HG02938 (cell line): ENCODE measurements at regions not wholly inside any gene's neighbourhood (a gene's known extent, or its start where the extent isn't known, plus 50 kb on each side); places are given as distances from the start of the nearest gene placed in this dataset.
A peak's percentile ranks its signal among the peaks of the same experiment; 100 is the strongest.
"Not testable (repeated sequence)": the region's sequence is repeated elsewhere in the genome, so short reads cannot be mapped to it uniquely, and the experiment has no call there.

ENCODE experiments used
- ATAC-seq: cut with Tn5 transposase; IDR thresholded peaks from one replicate; pipeline ENCODE4 v1.9.1; 2021; ENCODE audit warnings: mild to moderate bottlenecking, moderate library complexity; ENCODE audit not compliant: unreplicated experiment

DNA sequence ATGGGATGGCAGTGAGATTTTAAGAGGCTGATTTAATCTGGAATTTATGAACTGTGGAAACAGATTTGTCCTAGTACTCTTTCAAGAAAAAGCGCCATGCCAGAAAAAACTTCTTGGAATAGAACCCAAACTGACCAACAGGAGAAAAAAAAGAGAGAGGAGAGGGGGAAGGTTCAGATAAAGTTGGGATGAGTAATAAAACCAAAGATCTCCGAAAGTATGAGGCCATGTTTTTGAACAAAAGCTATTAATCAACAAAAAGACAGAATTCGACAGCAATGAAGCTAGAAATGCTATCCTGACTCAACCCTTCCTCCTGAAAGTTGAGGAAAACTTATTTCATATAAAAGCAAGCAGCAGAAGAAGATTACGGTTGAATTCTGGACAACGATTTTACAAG lies 135.5 kb downstream of the CEMIP2 start:
- no peak for ATAC-seq

DNA sequence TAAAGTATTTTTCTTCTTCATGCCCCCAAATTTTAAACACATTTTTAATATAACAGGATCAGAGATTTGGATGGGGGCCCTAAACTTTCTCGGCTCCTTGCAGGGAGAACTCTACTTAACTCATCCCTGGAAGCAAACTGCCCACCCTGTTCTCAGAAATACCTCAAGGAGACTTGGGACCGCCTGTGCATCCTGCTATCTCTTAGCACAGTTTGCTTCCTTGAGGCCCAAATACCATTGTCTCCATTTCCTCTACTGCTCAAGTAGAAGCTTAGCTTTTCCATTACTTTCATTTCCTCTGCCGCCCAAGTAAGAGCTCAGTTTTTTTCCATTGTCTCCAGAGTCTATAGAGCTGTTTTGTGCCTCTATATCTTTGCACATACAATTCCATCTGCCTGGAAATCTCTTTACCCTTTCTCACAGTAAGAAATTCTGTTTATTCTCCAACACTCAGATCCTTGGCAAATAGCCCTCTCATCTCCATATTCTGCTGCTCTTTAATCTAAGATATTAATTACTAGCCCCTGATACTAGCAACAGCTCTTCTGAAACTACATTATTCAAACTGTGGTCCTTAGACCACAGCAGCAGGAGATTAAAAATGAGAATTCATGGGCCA lies 137.8 kb downstream of the CEMIP2 start:
- ATAC-seq, result no peak

DNA sequence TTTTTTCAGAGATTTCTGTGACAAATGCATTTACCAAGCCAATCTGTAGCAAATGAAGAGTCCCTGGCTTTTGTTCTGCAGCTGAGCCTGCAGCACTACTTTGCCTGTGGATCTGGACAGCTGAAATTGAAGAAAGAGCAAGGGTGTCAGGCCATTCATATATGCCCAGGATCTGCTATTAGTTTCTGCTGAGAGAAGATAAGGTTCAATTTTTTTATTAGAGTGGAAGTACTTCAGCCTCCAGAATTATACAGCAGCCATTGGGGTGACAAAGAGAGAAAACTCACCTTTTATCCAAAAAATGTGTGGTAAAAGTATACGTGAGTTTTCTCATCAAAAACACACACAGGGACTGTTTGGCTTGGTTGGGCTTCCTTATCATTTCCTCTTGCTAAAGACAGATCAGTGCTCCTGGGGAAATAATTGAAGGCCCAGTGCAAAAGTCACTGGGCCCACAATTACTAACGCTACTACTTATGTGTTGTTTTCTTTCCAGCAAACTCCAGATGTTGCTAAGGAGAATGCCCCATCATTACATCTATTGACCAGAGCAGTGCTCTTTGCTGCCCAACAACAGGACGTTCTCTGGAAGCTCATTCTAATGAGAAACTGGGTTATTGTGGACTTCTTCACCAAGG lies 138.6 kb downstream of the CEMIP2 start:
- no peak for ATAC-seq

DNA sequence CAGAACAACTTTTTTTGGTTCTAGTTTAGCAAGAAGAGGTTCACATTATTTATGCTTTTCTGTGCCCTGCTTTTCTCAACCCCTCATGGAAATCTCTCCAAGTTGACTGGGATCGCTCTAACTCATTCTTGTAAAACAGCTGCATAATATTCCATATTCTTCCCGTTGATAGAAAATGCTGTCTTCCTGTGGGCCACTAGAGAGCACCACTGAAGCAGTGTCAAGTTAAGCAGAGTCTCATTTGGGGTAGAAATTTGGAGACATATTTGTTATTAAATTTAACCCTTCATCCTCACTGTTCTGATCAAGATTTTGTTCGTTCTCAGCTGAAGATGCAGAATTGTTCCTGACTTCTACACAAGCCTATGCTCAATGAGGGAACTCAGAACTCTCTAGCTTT lies 140.1 kb downstream of the CEMIP2 start:
- no peak for ATAC-seq

DNA sequence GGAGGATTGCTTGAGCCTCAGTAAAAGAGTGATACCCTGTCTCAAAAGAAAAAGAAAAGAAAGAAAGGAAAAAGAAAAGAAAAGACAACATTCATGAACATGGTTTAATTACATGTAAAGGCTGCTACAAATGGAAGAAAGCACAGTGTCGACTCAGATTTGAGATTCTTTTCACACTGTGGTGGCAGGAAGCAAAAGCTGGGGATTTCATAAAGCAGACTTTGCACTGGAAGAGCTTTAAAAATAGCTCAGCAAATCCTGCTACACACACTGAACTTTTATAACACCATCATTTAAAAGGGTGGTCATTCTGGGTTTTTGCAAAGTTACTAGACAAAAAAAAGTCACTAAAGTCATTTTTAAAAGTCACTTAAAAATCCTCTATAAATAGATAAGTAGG lies 140.8 kb downstream of the CEMIP2 start:
- no peak for ATAC-seq

DNA sequence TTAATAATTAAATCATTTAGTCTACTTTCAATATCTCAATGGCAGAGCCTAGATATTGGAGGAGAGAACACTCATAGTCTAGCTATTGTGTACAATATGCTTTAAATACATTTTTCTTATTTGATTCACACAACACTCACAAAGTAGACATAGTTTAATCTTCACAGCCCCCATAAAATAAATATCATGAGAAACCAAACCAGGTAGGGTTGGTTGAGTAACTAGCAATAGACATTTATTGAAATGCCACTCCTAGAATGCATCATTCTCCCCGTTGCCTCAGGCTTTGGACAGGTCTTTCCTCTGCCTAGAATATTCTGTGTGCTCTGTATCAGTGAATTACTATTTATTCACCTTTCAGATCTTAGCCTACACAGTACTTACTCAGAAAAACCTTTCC lies 141.9 kb downstream of the CEMIP2 start:
- ATAC-seq, result no peak

DNA sequence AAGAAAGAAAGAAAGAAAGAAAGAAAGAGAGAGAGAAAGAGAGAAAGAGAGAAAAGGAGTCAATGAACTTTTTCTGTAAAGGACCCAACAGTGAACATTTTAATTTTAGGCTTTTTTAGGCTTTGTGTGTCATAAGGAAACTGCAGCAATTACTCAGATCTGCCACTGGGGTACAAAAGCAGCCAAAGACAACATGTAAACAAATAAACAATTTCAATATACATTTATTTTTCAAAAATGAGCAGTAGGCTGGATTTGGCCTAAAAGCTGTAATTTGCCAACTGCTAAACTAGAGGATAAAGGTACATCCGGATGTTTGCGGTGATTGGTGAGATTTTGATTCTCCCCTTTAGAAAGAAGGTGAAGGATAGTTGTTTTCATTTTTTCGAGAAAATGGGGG lies 143.6 kb downstream of the CEMIP2 start:
- ATAC-seq, result no peak

DNA sequence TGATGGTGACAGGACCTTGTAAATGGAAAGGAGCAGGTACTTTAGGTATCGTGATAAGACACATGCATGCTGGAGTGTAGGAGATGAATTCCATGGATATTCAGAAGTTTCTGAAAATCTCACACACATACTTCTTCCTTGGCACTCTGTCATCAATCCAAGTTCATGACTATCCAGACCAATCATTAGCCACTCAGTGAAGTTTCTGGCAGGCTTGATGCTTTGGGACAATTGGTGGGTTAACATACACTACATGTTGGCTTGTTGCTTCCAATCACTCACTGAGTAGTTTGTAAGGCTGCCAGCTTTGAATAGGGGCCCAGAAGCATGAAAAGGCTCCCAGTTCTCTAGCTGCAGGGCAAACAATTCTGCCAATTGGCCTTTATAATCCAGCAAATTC lies 147.6 kb downstream of the CEMIP2 start:
- no peak for ATAC-seq

DNA sequence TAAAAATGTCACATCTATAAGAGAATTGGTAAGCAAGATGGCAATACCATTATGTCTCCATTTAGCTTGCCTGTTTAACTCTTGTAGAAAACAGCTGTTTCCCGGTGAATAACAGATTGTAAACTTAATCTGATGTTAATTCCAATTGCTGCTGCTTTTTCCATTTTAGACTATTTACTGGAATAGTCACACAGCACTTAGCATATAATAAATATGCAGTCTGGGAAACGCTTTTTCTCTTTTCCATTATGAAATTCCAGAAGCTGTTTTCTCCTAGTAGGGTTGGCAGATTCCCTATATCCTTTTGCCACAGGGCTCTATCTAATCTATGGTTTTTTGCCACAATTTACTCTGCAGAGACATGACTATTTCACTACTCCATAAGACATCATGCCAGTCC lies 148.0 kb downstream of the CEMIP2 start:
- ATAC-seq, result no peak

DNA sequence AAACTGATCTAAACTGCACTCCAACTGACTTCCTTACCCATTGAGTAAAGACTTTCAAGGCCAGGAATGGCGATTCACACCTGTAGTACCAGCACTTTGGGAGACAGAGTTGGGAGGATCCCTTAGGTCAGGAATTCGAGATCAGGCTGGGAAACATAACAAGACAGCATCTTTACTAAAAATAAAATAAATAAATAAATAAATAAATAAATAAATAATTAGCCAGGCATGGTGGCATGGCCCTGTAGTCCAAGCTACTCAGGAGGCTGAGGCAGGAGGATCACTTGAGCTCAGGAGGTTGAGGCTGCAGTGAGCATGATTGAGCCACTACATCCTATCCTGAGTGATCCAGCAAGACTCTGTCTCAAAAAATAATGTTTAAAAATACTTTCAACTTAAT lies 148.4 kb downstream of the CEMIP2 start:
- no peak for ATAC-seq

DNA sequence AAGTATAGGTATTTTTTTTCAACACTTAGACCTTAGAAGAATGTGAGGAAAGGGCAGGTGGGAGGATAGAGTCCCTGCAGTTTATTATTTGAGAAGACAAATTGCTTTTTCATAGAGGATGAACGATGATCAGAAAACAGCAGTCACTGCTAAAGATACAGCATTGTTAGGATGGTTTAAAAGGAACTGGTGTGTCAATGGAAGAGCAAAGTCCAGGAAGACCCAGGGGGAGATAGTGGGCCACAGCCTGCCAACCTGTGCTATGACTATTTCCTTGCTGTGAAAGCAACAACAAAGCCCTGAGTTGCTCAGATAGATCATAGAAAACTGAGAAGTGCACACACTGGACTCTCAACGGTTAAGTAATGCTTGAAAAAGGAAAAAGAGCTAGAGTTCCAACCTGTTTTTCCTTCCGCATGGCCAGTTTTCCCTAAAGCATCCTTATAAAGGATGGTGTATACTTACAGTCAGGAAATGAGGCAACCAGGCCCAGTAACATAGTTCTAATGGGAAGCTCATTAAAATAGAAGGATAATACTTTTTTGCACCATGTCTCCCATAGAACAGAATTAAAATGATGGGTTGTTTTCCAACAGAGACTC lies 153.8 kb downstream of the CEMIP2 start:
- ATAC-seq, result no peak

DNA sequence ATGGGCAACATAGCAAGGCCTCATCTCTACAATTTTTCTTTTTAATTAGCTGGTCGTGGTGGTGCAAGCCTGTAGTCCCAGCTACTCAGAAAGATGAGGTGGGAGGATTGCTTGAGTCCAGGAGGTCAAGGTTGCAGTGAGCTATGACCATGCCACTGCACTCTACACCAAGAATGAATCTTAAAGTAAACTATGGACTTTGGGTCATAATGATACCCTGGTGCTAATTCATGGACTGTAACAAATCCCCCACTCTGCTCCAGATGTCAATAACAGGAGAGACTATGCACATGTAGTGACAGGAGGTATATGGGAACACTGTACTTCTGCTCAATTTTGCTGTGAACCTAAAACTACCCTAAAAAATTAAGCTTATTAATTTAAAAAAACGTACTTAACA lies 155.4 kb downstream of the CEMIP2 start:
- no peak for ATAC-seq

DNA sequence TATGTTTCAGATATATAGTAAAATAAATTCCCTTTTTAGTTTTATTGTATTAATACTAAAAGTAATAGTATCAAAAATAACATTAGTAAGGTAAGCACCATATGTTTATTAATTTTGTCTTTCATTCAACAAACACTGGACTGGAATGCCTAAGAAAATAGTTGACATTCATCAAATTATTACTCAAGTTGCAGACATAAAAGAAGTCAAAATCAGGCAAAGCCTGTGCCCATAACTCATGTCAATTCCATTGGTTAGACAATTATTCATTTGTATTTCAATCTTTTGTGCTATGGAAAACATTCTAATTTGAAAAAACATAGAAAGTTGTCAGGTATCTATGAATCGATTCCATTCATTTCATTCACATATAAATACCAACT lies 158.9 kb downstream of the CEMIP2 start:
- ATAC-seq, result no peak

DNA sequence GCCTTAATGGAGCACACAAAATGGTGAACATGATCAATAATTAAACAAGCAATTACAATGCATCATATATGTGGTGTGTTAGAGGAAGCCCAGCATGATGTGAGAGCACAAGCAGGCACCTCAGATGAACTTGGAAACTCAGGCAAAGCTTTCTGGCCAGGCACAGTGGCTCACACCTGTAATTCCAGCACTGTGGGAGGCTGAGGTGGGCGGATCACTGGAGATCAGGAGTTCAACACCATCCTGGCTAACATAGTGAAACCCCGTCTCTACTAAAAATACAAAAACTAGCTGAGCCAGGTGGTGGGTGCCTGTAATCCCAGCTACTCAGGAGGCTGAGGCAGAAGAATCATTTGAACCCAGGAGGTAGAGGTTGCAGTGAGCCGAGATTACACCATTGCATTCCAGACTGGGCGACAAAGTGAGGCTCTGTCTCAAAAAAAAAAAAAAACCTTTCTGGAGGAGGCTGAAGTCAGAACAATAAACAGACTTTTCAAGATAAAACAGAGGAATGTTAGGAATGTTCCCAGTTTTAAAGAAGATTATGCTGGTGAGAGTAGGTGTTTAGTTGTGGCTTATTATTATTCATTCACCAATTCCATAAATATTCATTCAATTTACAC lies 159.4 kb downstream of the CEMIP2 start:
- no peak for ATAC-seq

DNA sequence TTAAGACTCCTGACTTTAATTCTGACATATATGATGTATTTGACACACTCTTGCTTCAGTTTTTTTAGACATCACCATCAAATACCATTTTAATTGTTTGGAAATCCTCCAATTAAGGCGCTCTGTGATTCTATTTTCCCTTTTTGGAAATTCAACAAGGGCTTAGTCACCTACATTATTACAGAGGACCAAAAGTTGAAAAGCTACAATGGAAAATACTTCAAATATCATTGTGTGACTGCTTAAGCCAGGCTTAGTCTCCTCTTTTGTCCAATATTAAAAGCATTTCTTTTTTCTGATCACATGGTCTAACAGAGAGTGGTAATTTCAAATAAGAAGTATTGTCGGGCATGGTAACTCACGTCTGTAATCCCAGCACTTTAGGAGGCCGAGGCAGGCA lies 160.3 kb downstream of the CEMIP2 start:
- no peak for ATAC-seq

DNA sequence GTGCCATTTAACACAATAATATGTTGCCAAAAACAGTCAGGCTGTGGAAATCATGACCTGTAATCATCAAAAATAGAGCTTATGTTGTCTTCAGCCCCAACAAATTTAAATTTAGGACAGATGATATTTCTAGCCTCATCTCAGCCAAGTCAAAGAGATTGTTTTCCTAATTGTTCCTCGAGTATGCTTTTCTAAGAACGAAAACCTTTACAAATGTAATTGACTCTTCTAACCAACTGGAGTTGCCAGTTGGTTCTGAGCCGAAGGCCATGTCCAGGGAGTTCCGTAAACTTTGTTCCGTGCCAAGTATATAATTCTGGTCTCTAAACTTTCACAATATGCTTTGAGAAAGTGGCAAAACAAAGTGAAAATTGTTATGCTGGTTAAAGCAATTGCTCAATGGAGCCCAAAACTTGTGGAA lies 160.8 kb downstream of the CEMIP2 start:
- ATAC-seq, result no peak

DNA sequence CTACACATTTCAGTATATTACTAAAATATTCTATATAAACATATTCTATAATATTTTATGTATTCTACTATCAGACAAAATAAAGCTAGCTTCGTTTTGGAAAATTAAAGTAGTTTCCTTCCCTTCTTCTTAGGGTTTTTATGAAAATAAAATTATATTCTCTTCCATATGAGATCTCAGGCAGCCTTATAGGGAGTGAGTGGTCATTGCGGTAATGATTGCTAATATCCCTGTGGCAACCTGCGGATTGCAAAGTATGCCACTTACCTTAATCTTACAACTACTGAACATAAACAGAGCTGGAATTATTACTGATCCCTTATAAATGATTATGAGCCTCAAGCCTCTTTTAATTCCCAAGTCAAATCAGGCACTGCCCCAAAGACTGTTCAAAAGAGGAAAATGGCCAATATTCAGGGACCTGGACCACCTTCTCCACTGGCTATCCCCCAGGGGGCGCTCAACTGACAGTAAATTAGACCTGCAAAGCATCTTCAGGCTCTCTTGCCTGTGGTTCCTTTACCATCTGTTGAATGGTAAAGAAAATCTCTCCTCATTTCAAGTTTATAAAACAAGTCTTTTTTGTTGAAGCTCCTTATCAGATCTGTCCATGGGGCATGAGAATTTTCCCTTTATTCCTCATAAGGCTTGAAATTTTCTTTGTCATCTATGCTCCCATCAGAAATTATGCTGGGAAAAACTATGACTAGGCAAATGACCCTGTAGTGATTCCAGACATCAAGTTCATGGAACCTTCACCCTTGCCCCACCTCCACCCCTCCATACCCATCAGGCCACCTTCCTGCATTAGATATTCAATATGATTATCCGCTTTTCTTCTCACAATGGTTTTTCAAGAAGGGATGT lies 163.9 kb downstream of the CEMIP2 start:
- ATAC-seq, result peak; percentile 84

DNA sequence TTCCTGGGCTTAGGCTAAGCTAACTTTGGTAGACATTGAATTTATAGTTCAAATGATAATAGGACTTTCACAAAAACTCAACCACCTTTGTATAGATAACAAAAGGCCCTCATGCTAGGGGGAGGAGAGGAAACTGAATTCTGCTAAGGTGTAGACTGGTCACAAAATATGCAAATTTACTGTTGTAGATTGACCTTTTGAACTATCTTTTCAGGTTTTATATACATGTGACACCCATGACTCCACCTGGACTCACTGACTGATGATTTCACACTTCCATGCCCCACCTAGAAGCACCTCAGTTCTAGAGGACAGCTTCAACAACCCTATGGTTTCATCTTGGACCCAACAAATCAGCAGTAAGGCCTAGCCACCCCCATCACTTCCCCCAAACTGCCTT lies 165.7 kb downstream of the CEMIP2 start:
- ATAC-seq, result peak; percentile 67

DNA sequence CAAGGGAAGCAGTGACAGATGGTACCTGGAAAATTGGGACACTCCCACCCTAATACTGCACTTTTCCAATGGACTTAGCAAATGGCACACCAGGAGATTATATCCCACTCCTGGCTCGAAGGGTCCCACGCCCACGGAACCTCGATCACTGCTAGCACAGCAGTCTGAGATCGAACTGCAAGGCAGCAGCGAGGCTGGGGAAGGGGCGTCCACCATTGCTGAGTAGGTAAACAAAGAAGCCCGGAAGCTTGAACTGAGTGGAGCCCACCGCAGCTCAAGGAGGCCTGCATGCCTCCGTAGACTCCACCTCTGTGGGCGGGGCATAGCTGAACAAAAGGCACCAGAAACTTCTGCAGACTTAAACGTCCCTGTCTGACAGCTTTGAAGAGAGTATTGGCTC lies 172.6 kb downstream of the CEMIP2 start:
- ATAC-seq, result not testable (repeated sequence)

DNA sequence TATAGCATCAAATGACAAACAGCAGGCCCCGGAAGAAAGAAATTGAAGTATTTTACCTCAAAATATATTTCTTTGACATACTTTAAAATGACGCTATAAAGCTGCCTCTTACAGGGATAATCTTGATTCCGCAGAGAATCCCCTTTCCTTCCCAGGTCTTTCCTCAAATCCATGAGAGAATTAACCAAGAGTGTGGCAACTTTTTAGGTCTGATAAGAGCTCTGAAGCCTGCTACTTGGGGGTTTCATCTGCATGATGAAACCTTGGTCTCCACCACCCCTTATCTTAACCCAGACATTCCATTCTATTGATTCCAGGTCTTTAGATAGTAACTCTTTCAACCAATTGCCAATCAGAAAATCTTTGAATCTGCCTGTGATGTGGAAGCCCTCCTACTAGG lies 173.8 kb downstream of the CEMIP2 start:
- ATAC-seq, result no peak

DNA sequence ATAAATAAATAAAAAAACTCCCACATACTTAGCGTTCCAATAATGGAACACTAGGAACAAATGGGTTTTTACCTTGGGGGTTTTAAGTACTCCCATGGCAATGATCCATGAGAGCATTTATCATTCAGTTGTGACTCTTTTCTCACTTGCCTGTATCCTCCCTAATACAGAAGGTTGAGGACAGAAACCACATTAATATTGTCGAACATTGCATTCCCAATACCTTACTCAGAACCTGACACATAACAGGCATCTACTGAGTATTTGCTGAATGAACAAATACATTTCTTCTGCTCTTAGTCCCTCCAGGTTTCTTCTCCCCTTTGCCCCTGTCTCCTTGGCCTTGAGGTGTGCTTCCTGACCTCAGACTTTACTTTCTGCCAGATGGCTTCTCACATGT lies 175.9 kb downstream of the CEMIP2 start:
- ATAC-seq, result no peak
